NOMO-1 treated with DMSO at 0.1 percent for 48 hours (cell line): ENCODE measurements at regions not wholly inside any gene's neighbourhood (a gene's known extent, or its start where the extent isn't known, plus 50 kb on each side); places are given as distances from the start of the nearest gene placed in this dataset.
"Not testable (repeated sequence)": the region's sequence is repeated elsewhere in the genome, so short reads cannot be mapped to it uniquely, and the experiment has no call there.

Experiments
- DNase-seq: peaks from one replicate; lab custom pipeline; 2025; ENCODE audit not compliant: unreplicated experiment; lab: John Stamatoyannopoulos, UW

DNA sequence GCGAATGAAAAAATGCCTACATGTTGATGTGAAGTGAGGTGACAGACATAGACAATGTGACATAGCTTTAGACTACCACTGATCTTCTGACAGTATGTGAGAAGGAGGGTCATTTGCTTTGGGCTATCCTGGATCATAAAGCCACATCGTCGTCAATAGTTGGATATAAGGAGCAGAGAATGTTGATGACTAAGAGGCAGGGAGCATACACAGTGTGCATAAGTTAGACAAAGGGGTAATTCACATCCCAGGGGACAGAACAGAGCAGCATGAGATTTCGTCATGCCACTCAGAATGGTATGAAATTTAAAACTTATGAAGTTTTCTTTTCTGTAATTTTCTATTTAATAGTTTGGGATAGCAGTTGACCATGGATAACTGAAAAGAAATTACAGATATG lies 403.2 kb downstream of the DSC3 start:
- DNase-seq = no peak

DNA sequence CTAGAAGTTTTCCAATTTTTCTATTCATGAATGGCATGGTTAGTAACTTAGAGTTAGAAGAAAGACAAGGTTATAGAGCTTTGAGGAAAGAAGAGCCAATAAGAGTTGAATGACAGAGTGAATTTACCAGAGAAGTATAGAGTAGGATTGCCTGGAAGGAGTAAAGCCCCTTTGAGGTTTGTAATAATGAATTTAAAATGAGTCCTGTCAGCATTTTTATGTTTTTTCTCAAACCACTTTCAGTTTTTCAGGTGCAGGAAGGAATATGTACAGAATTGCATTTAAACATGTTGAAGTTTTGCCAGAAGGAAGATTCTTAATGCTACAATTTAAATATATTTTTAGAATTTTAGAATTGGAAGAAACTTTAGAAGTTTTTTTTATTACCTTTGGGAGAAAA lies 408.3 kb downstream of the DSC3 start:
- no peak for DNase-seq

- no peak for DNase-seq
These were observed 410.4 kb downstream of the DSC3 start for GRCh38 chr18:30632071-30632698.

DNA sequence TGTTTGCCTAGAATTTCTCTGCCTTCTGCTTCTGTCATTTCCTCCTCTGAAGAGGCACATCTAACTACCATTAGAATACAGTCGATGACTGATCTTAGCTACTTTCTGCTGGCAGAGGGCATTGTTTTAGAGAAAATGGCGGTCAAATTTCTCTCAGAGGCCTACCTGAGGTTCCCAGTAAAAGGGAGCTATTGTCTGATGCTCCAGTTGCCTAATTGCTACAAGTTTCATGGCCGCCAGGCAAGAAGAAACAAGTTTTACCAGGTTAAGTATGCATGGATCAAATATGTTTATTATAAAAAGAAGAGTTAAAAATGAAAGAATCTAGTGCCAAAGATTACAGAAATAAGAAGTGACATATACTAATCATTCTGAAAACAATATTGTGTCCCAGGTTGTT lies 416.6 kb downstream of the DSC3 start:
- no peak for DNase-seq

DNA sequence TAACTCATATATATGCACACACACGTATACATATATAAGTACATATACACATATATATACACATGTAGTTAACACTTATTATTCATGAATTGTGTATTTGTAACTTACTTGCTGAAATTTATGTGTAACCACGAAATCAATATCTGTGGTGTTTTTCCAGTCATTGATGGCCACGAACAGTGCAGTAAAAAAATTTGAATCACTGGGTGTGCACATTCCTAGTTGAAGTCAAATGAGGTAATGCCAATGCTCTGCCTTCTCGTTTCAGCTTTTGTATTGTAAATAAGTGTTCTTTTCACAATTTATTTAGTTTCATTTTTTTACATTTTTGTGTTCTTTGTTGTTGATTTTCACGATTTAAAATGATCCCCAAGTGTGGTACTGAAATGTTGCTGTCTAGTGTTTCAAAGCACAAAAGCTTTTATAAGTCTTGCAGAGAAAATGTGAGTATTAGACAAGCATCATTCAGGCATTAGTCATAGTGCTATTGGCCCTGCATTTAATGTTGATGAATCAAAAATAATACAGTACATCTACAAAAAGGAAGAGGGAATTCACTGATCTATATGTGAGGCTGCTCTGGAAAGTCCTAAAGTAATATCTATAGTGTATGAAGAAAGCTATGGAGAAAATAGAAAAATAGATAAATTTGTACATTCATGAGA lies 419.0 kb downstream of the DSC3 start:
- DNase-seq = no peak

- no peak for DNase-seq
These were observed 419.9 kb downstream of the DSC3 start for GRCh38 chr18:30622635-30623034.

DNA sequence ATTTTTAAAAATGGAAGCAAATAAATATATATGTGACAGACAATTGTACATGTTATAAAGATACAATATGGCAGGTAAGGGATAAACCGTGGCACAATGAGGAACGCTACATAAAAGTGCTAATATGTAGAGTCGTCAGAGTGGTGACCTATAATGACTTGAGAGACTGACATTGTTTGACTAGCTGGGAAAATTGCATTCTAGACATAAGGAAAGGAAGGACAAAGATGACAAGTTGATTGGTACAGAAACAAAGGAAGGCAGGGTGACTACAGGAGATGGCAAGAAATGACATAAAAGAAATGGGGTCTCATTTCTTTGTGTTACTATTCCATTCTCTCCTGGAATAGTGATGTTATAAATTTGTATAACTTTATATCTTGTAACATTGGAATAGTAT lies 420.4 kb downstream of the DSC3 start:
- DNase-seq = no peak

DNA sequence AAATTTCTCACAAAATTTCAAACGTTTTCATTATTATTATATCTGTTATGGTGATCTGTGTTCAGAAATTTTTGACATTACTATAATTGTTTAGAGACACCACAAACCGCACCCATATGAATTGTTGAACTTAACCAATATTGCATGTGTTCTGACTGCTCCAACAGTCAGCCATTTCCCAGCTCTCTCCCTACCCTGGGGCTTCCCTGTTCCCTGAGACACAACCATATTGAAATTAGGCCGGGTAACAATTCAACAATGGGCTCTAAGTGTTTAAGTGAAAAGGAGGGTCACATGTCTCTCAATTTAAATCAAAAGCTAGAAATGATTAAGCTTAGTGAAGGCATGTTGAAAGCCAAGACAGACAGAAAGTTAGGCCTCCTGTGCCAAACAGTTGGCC lies 424.0 kb downstream of the DSC3 start:
- DNase-seq = no peak

DNA sequence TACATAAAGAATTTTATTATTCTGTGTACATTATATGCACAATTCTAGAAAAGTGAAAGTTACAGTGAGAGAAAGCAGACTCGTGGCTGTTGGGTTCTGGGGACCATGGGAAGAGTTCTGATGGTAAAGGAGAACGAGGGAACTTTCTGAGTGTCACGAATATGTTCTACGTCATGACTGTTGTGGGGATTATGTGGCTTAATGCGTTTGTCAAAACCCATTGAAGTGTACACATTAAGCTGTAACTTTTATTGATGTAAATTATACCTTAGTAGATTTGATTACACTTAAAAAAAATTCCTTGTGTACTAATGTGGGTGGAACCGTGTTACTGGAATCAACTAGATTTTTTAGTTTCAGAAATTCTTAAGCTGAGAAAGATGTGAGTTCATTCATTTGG lies 426.1 kb downstream of the DSC3 start:
- DNase-seq = no peak

- DNase-seq = no peak
These were observed 429.1 kb downstream of the DSC3 start for GRCh38 chr18:30613467-30613801.

- no peak for DNase-seq
These were observed 441.0 kb downstream of the DSC3 start for GRCh38 chr18:30601541-30601940.

DNA sequence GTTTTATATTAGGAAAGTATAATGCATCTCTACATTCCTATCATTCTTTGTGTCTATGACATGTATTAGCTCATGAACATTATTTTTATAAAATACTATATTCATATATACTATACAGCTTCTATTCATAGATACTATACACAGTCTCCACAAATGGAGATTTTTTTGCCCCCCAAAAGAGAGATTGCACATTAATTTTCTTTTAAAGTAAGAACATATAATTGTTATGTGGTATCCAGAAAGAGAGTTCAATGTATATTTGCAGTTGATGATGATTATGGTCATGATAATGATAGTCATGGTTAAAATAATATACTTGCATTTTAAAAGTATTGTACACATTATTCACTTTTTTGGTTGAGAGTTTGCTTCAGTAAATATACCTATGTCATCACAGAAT lies 445.3 kb downstream of the DSC3 start:
- no peak for DNase-seq

DNA sequence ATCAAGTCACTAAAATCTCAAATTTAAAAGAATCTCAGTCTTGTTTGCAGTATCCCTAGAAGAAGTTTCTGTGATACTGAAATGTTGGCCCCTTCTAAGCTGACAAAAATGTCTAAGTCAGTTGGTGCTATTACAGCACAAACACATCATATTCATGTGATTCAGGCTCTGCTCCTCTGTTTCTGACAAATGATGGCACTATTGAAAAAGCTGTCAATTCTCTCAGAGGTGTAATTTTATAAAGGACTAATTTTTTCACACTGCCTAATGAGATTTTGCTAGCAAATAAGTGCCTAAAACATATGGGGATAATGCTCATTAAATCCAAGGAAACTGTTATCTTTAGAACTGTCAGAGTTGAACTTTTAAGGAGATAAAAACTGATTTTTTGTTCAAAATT lies 445.9 kb downstream of the DSC3 start:
- no peak for DNase-seq

GRCh38 chr18:30595942-30596341 lies 446.6 kb downstream of the DSC3 start:
- no peak for DNase-seq

DNA sequence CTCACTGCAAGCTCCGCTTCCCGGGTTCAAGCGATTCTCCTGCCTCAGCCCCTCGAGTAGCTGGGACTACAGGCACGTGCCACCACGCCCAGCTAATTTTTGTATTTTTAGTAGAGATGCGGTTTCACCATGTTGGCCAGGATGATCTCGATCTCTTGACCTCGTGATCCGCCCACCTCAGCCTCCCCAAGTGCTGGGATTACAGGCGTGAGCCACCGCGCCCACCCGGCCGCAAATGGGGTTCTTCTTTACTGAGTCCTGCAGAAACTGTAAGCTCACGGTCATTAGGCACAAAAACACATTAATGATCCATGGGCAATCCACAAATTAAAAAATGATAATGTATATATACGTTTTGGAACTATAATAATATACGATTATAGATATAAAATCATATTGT lies 447.6 kb downstream of the DSC3 start:
- not testable (repeated sequence) for DNase-seq

DNA sequence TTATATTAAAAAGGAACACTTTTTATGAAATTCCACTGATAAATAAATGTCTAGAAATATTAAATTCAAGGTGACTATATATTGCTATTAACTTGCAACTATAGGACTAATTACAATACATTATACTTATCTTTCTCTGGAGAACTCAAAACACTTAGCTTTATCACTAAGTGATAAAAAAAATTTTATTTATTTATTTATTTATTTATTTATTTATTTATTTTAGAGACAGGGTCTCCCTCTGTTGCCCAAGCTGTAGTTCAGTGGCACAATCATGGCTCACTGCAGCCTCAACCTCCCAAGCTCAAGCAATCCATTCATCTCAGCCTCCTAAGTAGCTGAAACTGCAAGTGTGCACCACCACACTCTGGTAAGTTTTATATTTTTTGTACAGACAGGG lies 451.1 kb downstream of the DSC3 start:
- DNase-seq = no peak

DNA sequence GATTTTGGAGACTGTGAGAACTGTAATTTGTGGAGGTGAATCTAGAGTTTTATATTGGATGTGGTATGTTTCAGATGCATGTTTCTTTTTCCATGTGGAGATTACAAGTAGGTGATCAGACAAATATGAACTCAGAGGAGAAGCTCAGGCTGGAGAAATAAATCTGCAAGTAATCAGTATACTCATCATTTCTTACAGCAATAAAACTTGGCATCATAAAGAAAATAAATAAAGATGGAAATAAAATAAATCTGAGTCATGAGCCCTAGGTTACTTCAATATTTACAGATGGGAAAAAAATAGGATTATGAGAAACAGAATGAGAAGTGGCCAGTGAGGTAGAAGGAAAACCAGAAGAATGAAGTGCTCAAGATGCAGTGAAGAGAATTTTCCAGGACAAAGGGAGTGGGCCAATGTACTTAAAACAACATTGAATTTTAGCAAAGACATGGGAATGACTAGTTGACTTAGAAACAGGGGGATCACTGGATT lies 453.8 kb downstream of the DSC3 start:
- no peak for DNase-seq

GRCh38 chr18:30583768-30584167 lies 458.8 kb downstream of the DSC3 start:
- no peak for DNase-seq

- DNase-seq = no peak
These were observed 460.5 kb downstream of the DSC3 start for GRCh38 chr18:30582078-30582477.

DNA sequence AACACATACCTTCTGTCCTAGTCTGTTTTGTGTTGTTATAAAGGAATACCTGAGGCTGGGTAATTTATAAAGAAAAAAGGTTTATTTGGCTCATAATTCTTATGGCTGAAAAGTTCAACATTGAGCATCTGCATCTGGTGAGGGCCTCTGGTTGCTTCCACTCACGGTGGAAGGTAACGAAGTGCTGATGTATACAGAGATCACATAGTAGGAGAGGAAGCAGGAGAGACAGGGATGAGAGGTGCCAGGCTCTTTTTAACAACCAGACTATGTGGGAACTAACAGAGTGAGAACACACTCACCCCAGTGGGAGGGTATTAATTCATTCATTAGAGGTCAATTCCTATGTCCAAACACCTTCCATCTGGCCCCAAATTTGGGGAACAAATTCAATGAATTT lies 463.8 kb downstream of the DSC3 start:
- DNase-seq = no peak

GRCh38 chr18:30572214-30572613 lies 470.3 kb downstream of the DSC3 start:
- DNase-seq = no peak

DNA sequence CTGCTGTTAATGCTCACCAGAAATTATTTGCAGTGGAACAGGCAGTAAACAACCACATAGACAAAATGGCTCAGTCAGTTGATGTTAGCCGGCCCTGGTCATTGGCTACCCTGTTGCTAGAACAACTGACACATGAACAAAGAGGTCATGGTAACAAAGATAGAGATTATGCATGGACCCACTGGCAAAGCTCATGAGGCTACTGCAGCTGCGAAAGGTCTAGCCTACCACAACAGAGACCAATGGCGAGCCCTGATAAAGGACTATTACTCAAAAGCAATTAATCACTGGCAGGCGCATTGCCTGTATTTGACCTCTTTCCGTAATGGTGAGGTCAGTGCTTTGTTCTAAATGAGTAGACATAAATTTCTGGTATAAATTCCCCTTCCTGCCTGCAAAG lies 474.2 kb downstream of the DSC3 start:
- DNase-seq = no peak

GRCh38 chr18:30566877-30567276 lies 475.7 kb downstream of the DSC3 start:
- no peak for DNase-seq
